ENCODE measurements at regions not wholly inside any gene's neighbourhood (a gene's known extent, or its start where the extent isn't known, plus 50 kb on each side); places are given as distances from the start of the nearest gene placed in this dataset.

DNA sequence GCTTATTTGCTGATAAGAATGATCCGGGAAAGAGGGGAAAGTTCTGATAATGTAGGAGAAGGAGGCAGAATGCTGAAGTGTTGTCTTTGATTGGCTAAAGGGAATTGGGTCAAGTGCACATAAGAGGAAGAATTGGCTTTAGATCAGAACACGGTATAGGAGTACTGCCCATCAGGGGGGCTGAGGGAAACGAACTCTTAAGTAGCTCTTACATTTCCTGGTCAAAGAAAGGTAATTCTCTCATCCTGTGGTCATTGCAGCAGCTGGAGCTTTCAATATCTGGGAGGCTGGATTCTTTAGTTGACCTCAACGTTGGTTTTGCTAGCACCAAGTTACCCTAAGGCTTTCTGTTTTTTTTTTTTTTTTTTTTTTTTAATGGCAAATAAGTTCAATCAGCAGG lies 178.7 kb upstream of the NR3C1 start:
- no peak overlapping the region for H3K9ac ChIP-seq
- H2AFZ ChIP-seq (replicated peaks), result no peak overlapping the region
- no peaks in the 10 kb centered on the region for H3K9me3 ChIP-seq (ENCODE audit: low read depth)
- no peak overlapping the region for H3K27ac Mint-ChIP-seq
- H4K20me1 ChIP-seq (ENCODE audit: low read depth), result no peaks in the 10 kb centered on the region
- no peaks in the 10 kb centered on the region for H3K36me3 ChIP-seq
- no peaks in the 10 kb centered on the region for H3F3A ChIP-seq (ENCODE audit: low read depth)
- no peak for DNase-seq (ENCODE audit: low spot score)
- peaks cover 2% of the 10 kb centered on the region for H3K4me1 Mint-ChIP-seq
- H3K27me3 Mint-ChIP-seq (ENCODE audit: insufficient read depth, low read depth), result no peaks in the 10 kb centered on the region
- no peaks in the 10 kb centered on the region for H3K4me1 ChIP-seq
- H3K27me3 ChIP-seq, result no peaks in the 10 kb centered on the region
- no peaks in the 10 kb centered on the region for H3K9me3 Mint-ChIP-seq
- no peak overlapping the region for H3K4me3 Mint-ChIP-seq
- H3K27ac ChIP-seq, result no peak overlapping the region
- no peaks in the 10 kb centered on the region for H3K79me2 ChIP-seq (ENCODE audit: low read depth)
- H3K4me3 ChIP-seq, result no peak overlapping the region
- no peak for TF ChIP-seq EZH2 (IDR thresholded peaks at IDR 0.05)
- H3K36me3 Mint-ChIP-seq, result no peaks in the 10 kb centered on the region
- H3K4me2 ChIP-seq, result no peak overlapping the region

DNA sequence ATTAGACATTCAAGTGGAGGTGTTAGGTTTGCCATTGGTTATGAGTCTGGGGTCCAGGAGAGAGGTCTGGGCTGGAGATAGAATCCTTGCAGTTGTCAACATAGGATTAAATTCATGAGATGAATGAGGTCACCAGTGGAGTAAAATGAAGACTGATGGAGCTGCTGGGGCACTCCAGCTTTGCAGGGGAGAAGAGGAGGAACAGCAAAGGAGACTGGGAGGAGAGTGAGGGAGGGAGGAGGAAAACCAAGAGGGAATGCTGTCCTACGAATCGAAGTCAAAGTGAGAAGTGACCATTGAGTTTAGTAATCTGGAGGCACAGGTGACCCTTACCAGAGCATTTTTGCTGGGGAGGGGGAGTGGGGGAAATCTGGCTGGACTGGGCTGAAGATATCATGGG lies 178.2 kb upstream of the NR3C1 start:
- no peaks in the 10 kb centered on the region for H4K20me1 ChIP-seq (ENCODE audit: low read depth)
- no peaks in the 10 kb centered on the region for H3K9me3 Mint-ChIP-seq
- H3K36me3 ChIP-seq, result no peaks in the 10 kb centered on the region
- H3K27me3 Mint-ChIP-seq (ENCODE audit: insufficient read depth, low read depth), result no peaks in the 10 kb centered on the region
- no peak overlapping the region for H3K27ac ChIP-seq
- H3K27me3 ChIP-seq, result no peaks in the 10 kb centered on the region
- H3K4me2 ChIP-seq, result no peak overlapping the region
- H3K9ac ChIP-seq, result no peak overlapping the region
- H3K79me2 ChIP-seq (ENCODE audit: low read depth), result no peaks in the 10 kb centered on the region
- H3K27ac Mint-ChIP-seq, result no peak overlapping the region
- no peak overlapping the region for H3K4me3 Mint-ChIP-seq
- H3K4me1 ChIP-seq, result no peaks in the 10 kb centered on the region
- peaks cover 2% of the 10 kb centered on the region for H3K4me1 Mint-ChIP-seq
- H2AFZ ChIP-seq (replicated peaks), result no peak overlapping the region
- no peaks in the 10 kb centered on the region for H3K9me3 ChIP-seq (ENCODE audit: low read depth)
- H3K4me3 ChIP-seq, result no peak overlapping the region
- no peaks in the 10 kb centered on the region for H3F3A ChIP-seq (ENCODE audit: low read depth)
- DNase-seq (ENCODE audit: low spot score), result no peak
- TF ChIP-seq, protein P1, sequence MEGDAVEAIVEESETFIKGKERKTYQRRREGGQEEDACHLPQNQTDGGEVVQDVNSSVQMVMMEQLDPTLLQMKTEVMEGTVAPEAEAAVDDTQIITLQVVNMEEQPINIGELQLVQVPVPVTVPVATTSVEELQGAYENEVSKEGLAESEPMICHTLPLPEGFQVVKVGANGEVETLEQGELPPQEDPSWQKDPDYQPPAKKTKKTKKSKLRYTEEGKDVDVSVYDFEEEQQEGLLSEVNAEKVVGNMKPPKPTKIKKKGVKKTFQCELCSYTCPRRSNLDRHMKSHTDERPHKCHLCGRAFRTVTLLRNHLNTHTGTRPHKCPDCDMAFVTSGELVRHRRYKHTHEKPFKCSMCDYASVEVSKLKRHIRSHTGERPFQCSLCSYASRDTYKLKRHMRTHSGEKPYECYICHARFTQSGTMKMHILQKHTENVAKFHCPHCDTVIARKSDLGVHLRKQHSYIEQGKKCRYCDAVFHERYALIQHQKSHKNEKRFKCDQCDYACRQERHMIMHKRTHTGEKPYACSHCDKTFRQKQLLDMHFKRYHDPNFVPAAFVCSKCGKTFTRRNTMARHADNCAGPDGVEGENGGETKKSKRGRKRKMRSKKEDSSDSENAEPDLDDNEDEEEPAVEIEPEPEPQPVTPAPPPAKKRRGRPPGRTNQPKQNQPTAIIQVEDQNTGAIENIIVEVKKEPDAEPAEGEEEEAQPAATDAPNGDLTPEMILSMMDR (IDR thresholded peaks at IDR 0.05), result no peak
- TF ChIP-seq EZH2 (IDR thresholded peaks at IDR 0.05) (no peak), EZH2phosphoT487 (IDR thresholded peaks at IDR 0.05) (no peak)
- H3K36me3 Mint-ChIP-seq, result no peaks in the 10 kb centered on the region

DNA sequence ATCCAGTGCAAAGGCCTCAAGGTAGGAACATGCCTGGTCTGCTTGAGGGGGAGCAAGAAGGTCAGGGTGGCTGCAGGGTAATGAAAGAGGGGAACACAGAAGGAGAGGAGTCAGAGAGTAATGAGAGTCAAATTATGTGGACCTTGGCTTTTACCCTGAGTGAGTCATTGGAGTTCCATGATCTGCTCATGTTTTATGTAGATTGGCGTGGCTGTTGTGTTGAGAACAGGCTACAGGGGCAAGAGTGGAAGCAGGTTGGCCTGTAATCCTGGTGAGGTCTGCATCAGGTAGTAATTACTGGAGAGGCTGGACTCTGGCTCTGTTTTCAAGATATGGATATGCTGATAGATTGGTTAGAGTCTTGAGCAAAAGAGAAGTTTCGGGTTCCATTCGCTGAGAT lies 177.7 kb upstream of the NR3C1 start:
- Histone ChIP-seq H2AFZ (replicated peaks) (no peak overlapping the region), H3K9me3 (ENCODE audit: low read depth) (no peaks in the 10 kb centered on the region), H3K27ac (no peak overlapping the region), H3K4me2 (no peak overlapping the region), H3K9ac (no peak overlapping the region), H3K4me3 (no peak overlapping the region), H3K4me1 (no peaks in the 10 kb centered on the region), H3F3A (ENCODE audit: low read depth) (no peaks in the 10 kb centered on the region), H3K36me3 (no peaks in the 10 kb centered on the region), H3K79me2 (ENCODE audit: low read depth) (no peaks in the 10 kb centered on the region), H3K27me3 (no peaks in the 10 kb centered on the region), H4K20me1 (ENCODE audit: low read depth) (no peaks in the 10 kb centered on the region)
- no peaks in the 10 kb centered on the region for H3K27me3 Mint-ChIP-seq (ENCODE audit: insufficient read depth, low read depth)
- TF ChIP-seq EZH2phosphoT487 (IDR thresholded peaks at IDR 0.05), result no peak
- no peak overlapping the region for H3K27ac Mint-ChIP-seq
- H3K9me3 Mint-ChIP-seq, result no peaks in the 10 kb centered on the region
- H3K4me3 Mint-ChIP-seq, result no peak overlapping the region
- no peaks in the 10 kb centered on the region for H3K36me3 Mint-ChIP-seq
- H3K4me1 Mint-ChIP-seq, result peaks cover under 1% of the 10 kb centered on the region
- no peak for DNase-seq (ENCODE audit: low spot score)

DNA sequence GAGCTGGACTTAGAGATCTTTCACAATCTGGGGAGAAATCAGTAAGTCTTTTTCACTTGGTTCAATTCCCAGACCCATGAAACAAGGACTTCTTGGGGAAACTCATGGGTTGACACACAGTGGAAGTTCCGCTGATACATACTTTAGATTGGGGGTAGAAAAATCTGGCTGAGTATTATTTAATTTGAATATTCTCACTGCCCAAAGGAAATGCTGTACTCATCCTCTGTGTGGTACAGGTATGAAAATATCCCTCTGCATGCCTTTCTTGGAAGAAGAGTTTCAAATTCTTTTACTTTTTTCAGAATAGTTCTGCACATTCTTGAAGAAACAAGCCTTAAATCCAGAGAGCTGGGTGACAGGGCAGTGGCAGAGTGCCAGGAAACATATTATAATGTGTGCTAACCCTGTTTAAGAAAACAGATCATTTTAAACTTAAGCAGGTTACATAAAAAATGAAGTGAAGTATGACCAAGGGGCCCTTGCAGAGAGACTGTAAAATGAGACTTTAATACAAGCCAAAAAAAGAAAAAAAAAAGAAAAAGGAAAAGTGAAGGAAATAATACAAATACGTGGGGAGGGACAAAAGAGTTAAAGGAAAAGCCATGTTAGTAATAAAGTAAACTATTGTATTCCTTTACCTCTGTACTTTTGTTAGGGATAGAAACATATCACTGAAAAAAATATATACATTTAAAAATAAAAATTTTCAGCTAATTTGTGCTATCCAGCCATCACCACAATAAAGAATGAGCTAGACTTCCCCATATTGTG lies 173.4 kb upstream of the NR3C1 start:
- H3K9ac ChIP-seq, result no peak overlapping the region
- no peaks in the 10 kb centered on the region for H3K9me3 ChIP-seq (ENCODE audit: low read depth)
- H2AFZ ChIP-seq (replicated peaks), result peak overlapping the region; percentile 36
- no peaks in the 10 kb centered on the region for H4K20me1 ChIP-seq (ENCODE audit: low read depth)
- H3K4me3 ChIP-seq, result no peak overlapping the region
- no peak overlapping the region for H3K27ac ChIP-seq
- Mint-ChIP-seq H3K27me3 (ENCODE audit: insufficient read depth, low read depth) (no peaks in the 10 kb centered on the region), H3K9me3 (no peaks in the 10 kb centered on the region), H3K4me1 (no peaks in the 10 kb centered on the region), H3K36me3 (no peaks in the 10 kb centered on the region), H3K4me3 (no peak overlapping the region), H3K27ac (no peak overlapping the region)
- H3K79me2 ChIP-seq (ENCODE audit: low read depth), result no peaks in the 10 kb centered on the region
- no peaks in the 10 kb centered on the region for H3K36me3 ChIP-seq
- H3K4me2 ChIP-seq, result no peak overlapping the region
- TF ChIP-seq EZH2 (IDR thresholded peaks at IDR 0.05), result no peak
- TF ChIP-seq, protein P1 (IDR thresholded peaks at IDR 0.05), result no peak
- TF ChIP-seq EZH2phosphoT487 (IDR thresholded peaks at IDR 0.05), result no peak
- no peaks in the 10 kb centered on the region for H3F3A ChIP-seq (ENCODE audit: low read depth)
- H3K4me1 ChIP-seq, result no peaks in the 10 kb centered on the region
- no peak for DNase-seq (ENCODE audit: low spot score)
- H3K27me3 ChIP-seq, result no peaks in the 10 kb centered on the region
